WTC11 (cell line): ENCODE measurements at regions not wholly inside any gene's neighbourhood (a gene's known extent, or its start where the extent isn't known, plus 50 kb on each side); places are given as distances from the start of the nearest gene placed in this dataset.

ENCODE experiments used
- ATAC-seq: fragments of 200-7000 bp; cut with Tn5 transposase; 2 replicates; pipeline ENCODE4 v1.10.0; 2021; ENCODE audit warnings: mild to moderate bottlenecking, moderate library complexity
- CTCF ChIA-PET: fragments of 300-600 bp; sonication (Branson Sonifier 250); formaldehyde crosslinking; loops from one replicate; lab custom pipeline; 2021; ENCODE audit warnings: antibody characterized with exemption; lab: Charles Lee
- POLR2A ChIA-PET: fragments of 350-600 bp; sonication (Branson Sonifier 250); formaldehyde crosslinking; loops from one replicate; lab custom pipeline; 2021; ENCODE audit warnings: antibody characterized with exemption; lab: Charles Lee
- DNase-seq: peaks from one replicate; pipeline ENCODE4 v3.0.0; 2021; ENCODE audit warnings: low spot score
- H3K27ac Mint-ChIP-seq: 2 replicates; pipeline ENCODE4 v1.8.0; 2021; ENCODE audit warnings: mixed read lengths
- H3K27me3 Mint-ChIP-seq: 2 replicates; pipeline ENCODE4 v1.8.0; 2021; ENCODE audit warnings: low read depth, mild to moderate bottlenecking, moderate library complexity, mixed read lengths
- H3K36me3 Mint-ChIP-seq: 2 replicates; pipeline ENCODE4 v1.8.0; 2021; ENCODE audit warnings: mixed read lengths
- H3K4me1 Mint-ChIP-seq: 2 replicates; pipeline ENCODE4 v1.8.0; 2022; ENCODE audit warnings: mixed read lengths
- H3K4me3 Mint-ChIP-seq: 2 replicates; pipeline ENCODE4 v1.8.0; 2021; ENCODE audit warnings: mild to moderate bottlenecking, moderate library complexity, mixed read lengths
- H3K9me3 Mint-ChIP-seq: 2 replicates; pipeline ENCODE4 v1.8.0; 2021; ENCODE audit warnings: mixed read lengths
- ATF3 ChIP-seq: sonication (generic); formaldehyde crosslinking; conservative IDR thresholded peaks from 2 replicates; pipeline ENCODE4 v1.8.1; 2022; ENCODE audit warnings: mild to moderate bottlenecking, missing genetic modification reagents
- E2F1 ChIP-seq: sonication (generic); formaldehyde crosslinking; IDR thresholded peaks from 2 replicates; pipeline ENCODE4 v1.8.0; 2022; ENCODE audit warnings: mild to moderate bottlenecking, missing genetic modification reagents
- FOXK1 ChIP-seq: sonication (generic); formaldehyde crosslinking; IDR thresholded peaks from 2 replicates; pipeline ENCODE4 v1.8.0; 2022; ENCODE audit warnings: mild to moderate bottlenecking, moderate library complexity, missing genetic modification reagents
- FOXP4 ChIP-seq: sonication (generic); formaldehyde crosslinking; IDR thresholded peaks from 2 replicates; pipeline ENCODE4 v1.8.0; 2022; ENCODE audit warnings: mild to moderate bottlenecking, missing genetic modification reagents
- HMGXB4 ChIP-seq: sonication (generic); formaldehyde crosslinking; IDR thresholded peaks from 2 replicates; pipeline ENCODE4 v1.8.1; 2023; ENCODE audit warnings: mild to moderate bottlenecking, moderate library complexity, missing genetic modification reagents
- MLX ChIP-seq: sonication (generic); formaldehyde crosslinking; IDR thresholded peaks from 2 replicates; pipeline ENCODE4 v1.8.1; 2023; ENCODE audit warnings: mild to moderate bottlenecking, missing genetic modification reagents, moderate library complexity
- NFATC4 ChIP-seq: fragments of 250-450 bp; sonication (Bioruptor Pico); IDR thresholded peaks from 2 replicates; pipeline ENCODE4 v1.9.0; 2021; ENCODE audit warnings: mild to moderate bottlenecking
- NFE2L1 ChIP-seq: sonication (generic); formaldehyde crosslinking; IDR thresholded peaks from 2 replicates; pipeline ENCODE4 v1.8.1; 2023; ENCODE audit warnings: missing genetic modification reagents
- SMAD3 ChIP-seq: sonication (generic); formaldehyde crosslinking; IDR thresholded peaks from 2 replicates; pipeline ENCODE4 v1.8.0; 2022; ENCODE audit warnings: missing genetic modification reagents, mild to moderate bottlenecking, borderline replicate concordance
- SP1 ChIP-seq: sonication (generic); formaldehyde crosslinking; conservative IDR thresholded peaks from 2 replicates; pipeline ENCODE4 v1.8.1; 2022; ENCODE audit warnings: missing genetic modification reagents
- ZBTB21 ChIP-seq: sonication (generic); formaldehyde crosslinking; IDR thresholded peaks from 2 replicates; pipeline ENCODE4 v1.8.1; 2023; ENCODE audit warnings: mild to moderate bottlenecking, missing genetic modification reagents, borderline replicate concordance
- ZNF281 ChIP-seq: sonication (generic); formaldehyde crosslinking; IDR thresholded peaks from 2 replicates; pipeline ENCODE4 v1.8.0; 2023; ENCODE audit warnings: mild to moderate bottlenecking, missing genetic modification reagents
- ZNF396 ChIP-seq: fragments of 250-450 bp; sonication (Bioruptor Pico); IDR thresholded peaks from 2 replicates; pipeline ENCODE4 v1.8.0; 2021; ENCODE audit warnings: mild to moderate bottlenecking, moderate library complexity, borderline replicate concordance
- ZNF423 ChIP-seq: fragments of 250-450 bp; sonication (Bioruptor Pico); IDR thresholded peaks from 2 replicates; pipeline ENCODE4 v2.1.2; 2022; ENCODE audit warnings: mild to moderate bottlenecking, moderate library complexity
- ZNF532 ChIP-seq: fragments of 250-450 bp; sonication (Bioruptor Pico); IDR thresholded peaks from 2 replicates; pipeline ENCODE4 v1.9.0; 2021; ENCODE audit warnings: mild to moderate bottlenecking, borderline replicate concordance
- ZNF671 ChIP-seq: fragments of 250-450 bp; sonication (Bioruptor Pico); IDR thresholded peaks from 2 replicates; pipeline ENCODE4 v1.8.0; 2021; ENCODE audit warnings: mild to moderate bottlenecking
- ZSCAN18 ChIP-seq: fragments of 250-450 bp; sonication (Bioruptor Pico); IDR thresholded peaks from 2 replicates; pipeline ENCODE4 v2.1.2; 2022; ENCODE audit warnings: mild to moderate bottlenecking, moderate library complexity

- Mint-ChIP-seq H3K4me3 (no peak overlapping the region), H3K27ac (no peak overlapping the region), H3K9me3 (peaks cover 4% of the 10 kb centered on the region; the same call in 1 of the 2 replicates), H3K36me3 (no peaks in the 10 kb centered on the region), H3K4me1 (peaks cover 35% of the 10 kb centered on the region), H3K27me3 (no peaks in the 10 kb centered on the region; the same call in 1 of the 2 replicates)
- ATAC-seq (no peak), DNase-seq (no peak)
- TF ChIP-seq NFATC4 (CRISPR knock-in tag) (no peak), SMAD3 (CRISPR knock-in tag) (no peak), HMGXB4 (CRISPR knock-in tag) (no peak), FOXK1 (no peak), E2F1 (CRISPR knock-in tag) (no peak), ATF3 (no peak), ZSCAN18 (CRISPR knock-in tag) (no peak), NFE2L1 (CRISPR knock-in tag) (no peak), ZNF532 (CRISPR knock-in tag) (no peak), MLX (CRISPR knock-in tag) (no peak)
- POLR2A ChIA-PET: no interaction called here
- CTCF ChIA-PET: interaction anchor here (0.6 to 1.3 kb wide), 2 partner anchors 221 to 653 kb away, joined by 3 to 4 read pairs; no protein-coding TSS in a partner anchor
These were observed 429.2 kb downstream of the MN1 start for GRCh38 chr22:27372364-27372763.

- CTCF ChIA-PET: interaction anchor here (0.6 to 1.3 kb wide), 10 partner anchors 11 to 771 kb away, joined by 3 to 10 read pairs (median 3); no protein-coding TSS in a partner anchor
- ATAC-seq: peak; percentile 98
- H3K4me3 Mint-ChIP-seq: peak overlapping the region; percentile 58
- peak; percentile 26; the same call in 1 of the 2 replicates for TF ChIP-seq ZNF423
- TF ChIP-seq FOXK1: peak; percentile 98
- TF ChIP-seq FOXP4 (CRISPR knock-in tag): peak; percentile 68
- TF ChIP-seq ZBTB21 (CRISPR knock-in tag): peak; percentile 26; the same call in 1 of the 2 replicates
- no peak for TF ChIP-seq MLX (CRISPR knock-in tag)
- peak; percentile 91 for TF ChIP-seq ZNF281 (CRISPR knock-in tag)
- TF ChIP-seq ZNF396 (CRISPR knock-in tag): no peak
- peak; percentile 75 for TF ChIP-seq SP1 (CRISPR knock-in tag)
- no peak for TF ChIP-seq ZNF671
These were observed 428.4 kb downstream of the MN1 start for GRCh38 chr22:27372969-27373670.

More at GRCh38 chr22:27372969-27373670, 428.4 kb downstream of the MN1 start:
- peak; percentile 96 for DNase-seq
- H3K4me1 Mint-ChIP-seq: peaks cover 41% of the 10 kb centered on the region
- no peaks in the 10 kb centered on the region for H3K36me3 Mint-ChIP-seq
- no peaks in the 10 kb centered on the region; the same call in 1 of the 2 replicates for H3K27me3 Mint-ChIP-seq
- H3K9me3 Mint-ChIP-seq: peaks cover 4% of the 10 kb centered on the region; the same call in 1 of the 2 replicates
- POLR2A ChIA-PET: no interaction called here
- H3K27ac Mint-ChIP-seq: no peak overlapping the region
